H9 (cell line): ENCODE measurements at regions not wholly inside any gene's neighbourhood (a gene's known extent, or its start where the extent isn't known, plus 50 kb on each side); places are given as distances from the start of the nearest gene placed in this dataset.

Experiments
- DNase-seq: peaks from one replicate; pipeline ENCODE4 v3.0.0-alpha.2; 2017
- H2AFZ ChIP-seq: one replicate; pipeline ENCODE4 v1.6.1; 2013; ENCODE audit warnings: mild to moderate bottlenecking, low read length, control low read depth, moderate library complexity
- H2AK5ac ChIP-seq: 2 replicates; pipeline ENCODE4 v1.6.1; 2013; ENCODE audit warnings: low read length, control low read depth, mixed read lengths; ENCODE audit not compliant: insufficient read length
- H2BK120ac ChIP-seq: one replicate; pipeline ENCODE4 v1.6.1; 2013; ENCODE audit warnings: low read depth, mild to moderate bottlenecking, low read length, control low read depth, inconsistent platforms; ENCODE audit not compliant: poor library complexity, severe bottlenecking
- H2BK12ac ChIP-seq: 2 replicates; pipeline ENCODE4 v1.6.1; 2013; ENCODE audit warnings: low read length, control low read depth, mixed read lengths, low read depth; ENCODE audit not compliant: insufficient read length
- H2BK15ac ChIP-seq: 2 replicates; pipeline ENCODE4 v1.6.1; 2013; ENCODE audit warnings: low read depth, low read length, control low read depth
- H2BK20ac ChIP-seq: one replicate; pipeline ENCODE4 v1.6.1; 2013; ENCODE audit warnings: low read depth, mild to moderate bottlenecking, low read length, control low read depth, inconsistent platforms; ENCODE audit not compliant: poor library complexity, severe bottlenecking
- H2BK5ac ChIP-seq: 2 replicates; pipeline ENCODE4 v1.6.1; 2013; ENCODE audit warnings: low read length, control low read depth, mixed read lengths; ENCODE audit not compliant: insufficient read length
- H3K14ac ChIP-seq: 2 replicates; pipeline ENCODE4 v1.6.1; 2013; ENCODE audit warnings: low read length, control low read depth; ENCODE audit not compliant: insufficient read depth
- H3K18ac ChIP-seq: 2 replicates; pipeline ENCODE4 v1.6.1; 2013; ENCODE audit warnings: low read depth, mild to moderate bottlenecking, mixed read lengths, low read length, control low read depth; ENCODE audit not compliant: insufficient read length
- H3K23ac ChIP-seq: 2 replicates; pipeline ENCODE4 v1.6.1; 2013; ENCODE audit warnings: low read length, control low read depth, mixed read lengths, low read depth; ENCODE audit not compliant: insufficient read length
- H3K23me2 ChIP-seq: 2 replicates; pipeline ENCODE4 v1.6.1; 2013; ENCODE audit warnings: low read depth, mild to moderate bottlenecking, mixed read lengths, low read length, control low read depth; ENCODE audit not compliant: insufficient read length, poor library complexity, severe bottlenecking
- H3K27ac ChIP-seq: 2 replicates; pipeline ENCODE4 v1.5.1; 2013; ENCODE audit warnings: low read length, control low read depth, mixed read lengths, low read depth; ENCODE audit not compliant: insufficient read length
- H3K27me3 ChIP-seq: 2 replicates; pipeline ENCODE4 v1.6.1; 2013; ENCODE audit warnings: low read length, control low read depth, inconsistent platforms; ENCODE audit not compliant: insufficient read depth
- H3K4ac ChIP-seq: 2 replicates; pipeline ENCODE4 v1.6.1; 2013; ENCODE audit warnings: low read depth, mild to moderate bottlenecking, control low read depth, inconsistent platforms, low read length, moderate library complexity
- H3K4me1 ChIP-seq: 2 replicates; pipeline ENCODE4 v1.6.1; 2013; ENCODE audit warnings: low read length, control low read depth, inconsistent platforms; ENCODE audit not compliant: insufficient read depth
- H3K4me2 ChIP-seq: 2 replicates; pipeline ENCODE4 v1.6.1; 2013; ENCODE audit warnings: low read length, control low read depth, mixed read lengths; ENCODE audit not compliant: insufficient read length, insufficient read depth
- H3K56ac ChIP-seq: 2 replicates; pipeline ENCODE4 v1.6.1; 2013; ENCODE audit warnings: low read depth, mild to moderate bottlenecking, mixed read lengths, low read length, control low read depth; ENCODE audit not compliant: insufficient read length
- H3K79me1 ChIP-seq: 2 replicates; pipeline ENCODE4 v1.6.1; 2013; ENCODE audit warnings: low read depth, mild to moderate bottlenecking, moderate library complexity, low read length, control low read depth, inconsistent platforms; ENCODE audit not compliant: insufficient read depth, poor library complexity, severe bottlenecking
- H3K79me2 ChIP-seq: 2 replicates; pipeline ENCODE4 v1.6.1; 2013; ENCODE audit warnings: low read length, control low read depth, inconsistent platforms; ENCODE audit not compliant: insufficient read depth
- H3K9ac ChIP-seq: 2 replicates; pipeline ENCODE4 v1.6.1; 2013; ENCODE audit warnings: low read length, control low read depth, mixed read lengths; ENCODE audit not compliant: insufficient read length; ENCODE audit errors: extremely low read depth
- H3K9me3 ChIP-seq: one replicate; pipeline ENCODE4 v1.6.1; 2013; ENCODE audit warnings: low read depth, low read length, inconsistent platforms; ENCODE audit not compliant: control insufficient read depth
- H3T11ph ChIP-seq: one replicate; pipeline ENCODE4 v1.6.1; 2013; ENCODE audit warnings: mild to moderate bottlenecking, low read length, control low read depth, inconsistent platforms
- H4K20me1 ChIP-seq: one replicate; pipeline ENCODE4 v1.6.1; 2013; ENCODE audit not compliant: control insufficient read depth, insufficient read length, insufficient read depth
- H4K5ac ChIP-seq: 2 replicates; pipeline ENCODE4 v1.6.1; 2013; ENCODE audit warnings: low read depth, mild to moderate bottlenecking, mixed read lengths, low read length, control low read depth; ENCODE audit not compliant: insufficient read length
- H4K8ac ChIP-seq: replicated peaks from 2 replicates; pipeline ENCODE4 v1.6.1; 2013; ENCODE audit warnings: low read length, control low read depth, mixed read lengths, low read depth; ENCODE audit not compliant: insufficient read length
- H4K91ac ChIP-seq: 2 replicates; pipeline ENCODE4 v1.6.1; 2013; ENCODE audit warnings: low read depth, mild to moderate bottlenecking, moderate library complexity, mixed read lengths, low read length, control low read depth; ENCODE audit not compliant: insufficient read length
- H3K27ac Mint-ChIP-seq, 3 experiments: 2 replicates in 2 of 3; 3 replicates in 1 of 3; pipeline ENCODE4 v1.8.0; 2020 to 2021; ENCODE audit warnings: mixed read lengths in 3 of 3, mild to moderate bottlenecking in 1 of 3, moderate library complexity in 1 of 3
- H3K27me3 Mint-ChIP-seq: 2 replicates; pipeline ENCODE4 v1.8.0; 2021; ENCODE audit warnings: low read depth, mild to moderate bottlenecking, moderate library complexity, mixed read lengths
- H3K36me3 Mint-ChIP-seq, 3 experiments: 2 replicates in 2 of 3; 3 replicates in 1 of 3; pipeline ENCODE4 v1.8.0; 2020 to 2021; ENCODE audit warnings: low read depth in 3 of 3, mixed read lengths in 3 of 3; ENCODE audit not compliant: insufficient read depth in 1 of 3
- H3K4me1 Mint-ChIP-seq, 2 experiments: 2 replicates each; pipeline ENCODE4 v1.8.0; 2020; ENCODE audit warnings: mixed read lengths in 2 of 2
- H3K4me3 Mint-ChIP-seq, 2 experiments: 2 replicates in 1 of 2; 3 replicates in 1 of 2; pipeline ENCODE4 v1.8.0; 2020 to 2021; ENCODE audit warnings: mild to moderate bottlenecking in 2 of 2, mixed read lengths in 2 of 2, moderate library complexity in 1 of 2
- H3K9me3 Mint-ChIP-seq, 2 experiments: 2 replicates in 1 of 2; 3 replicates in 1 of 2; pipeline ENCODE4 v1.8.0; 2020; ENCODE audit warnings: mild to moderate bottlenecking in 2 of 2, mixed read lengths in 2 of 2, moderate library complexity in 1 of 2
- WGBS: extraction: QIAGEN DNeasy Blood & Tissue Kit; methylation state at CpG from one replicate; pipeline ENCODE4 v1.1.7; 2013; ENCODE audit warnings: missing lambda C conversion rate, low lambda C conversion rate, mixed read lengths; ENCODE audit not compliant: insufficient read length; ENCODE audit errors: extremely low coverage; 5-methylcytosine and 5-hydroxymethylcytosine counted together
- TF ChIP-seq, protein P1 (sequence below): fragments of 200-600 bp; sonication (generic); conservative IDR thresholded peaks from 3 replicates; pipeline ENCODE4 v1.8.0; 2021; ENCODE audit warnings: antibody characterized with exemption, mild to moderate bottlenecking

DNA sequence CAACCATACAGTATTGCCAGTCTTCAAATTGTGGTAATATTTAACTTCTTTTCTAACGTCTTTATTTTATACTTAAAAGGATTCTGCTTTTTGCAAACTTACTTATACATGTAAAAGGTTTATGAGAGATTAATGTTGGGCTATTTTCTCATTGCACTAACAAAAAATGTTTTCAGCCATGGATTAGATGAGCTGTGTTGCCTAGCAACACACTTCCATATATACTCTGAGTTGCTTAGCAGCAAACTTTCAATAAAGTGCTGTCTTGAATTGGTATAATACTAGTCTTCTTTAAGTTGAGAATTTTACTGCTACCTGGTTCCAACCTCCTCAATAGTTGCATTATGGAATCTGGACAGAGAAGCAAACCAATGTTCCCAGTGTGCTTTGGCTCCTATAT, 777.4 kb upstream of the PCDH9 start:
- no peak overlapping the region for H3K27ac Mint-ChIP-seq
- TF ChIP-seq, protein P1, sequence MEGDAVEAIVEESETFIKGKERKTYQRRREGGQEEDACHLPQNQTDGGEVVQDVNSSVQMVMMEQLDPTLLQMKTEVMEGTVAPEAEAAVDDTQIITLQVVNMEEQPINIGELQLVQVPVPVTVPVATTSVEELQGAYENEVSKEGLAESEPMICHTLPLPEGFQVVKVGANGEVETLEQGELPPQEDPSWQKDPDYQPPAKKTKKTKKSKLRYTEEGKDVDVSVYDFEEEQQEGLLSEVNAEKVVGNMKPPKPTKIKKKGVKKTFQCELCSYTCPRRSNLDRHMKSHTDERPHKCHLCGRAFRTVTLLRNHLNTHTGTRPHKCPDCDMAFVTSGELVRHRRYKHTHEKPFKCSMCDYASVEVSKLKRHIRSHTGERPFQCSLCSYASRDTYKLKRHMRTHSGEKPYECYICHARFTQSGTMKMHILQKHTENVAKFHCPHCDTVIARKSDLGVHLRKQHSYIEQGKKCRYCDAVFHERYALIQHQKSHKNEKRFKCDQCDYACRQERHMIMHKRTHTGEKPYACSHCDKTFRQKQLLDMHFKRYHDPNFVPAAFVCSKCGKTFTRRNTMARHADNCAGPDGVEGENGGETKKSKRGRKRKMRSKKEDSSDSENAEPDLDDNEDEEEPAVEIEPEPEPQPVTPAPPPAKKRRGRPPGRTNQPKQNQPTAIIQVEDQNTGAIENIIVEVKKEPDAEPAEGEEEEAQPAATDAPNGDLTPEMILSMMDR, result no peak
- Histone ChIP-seq H4K91ac (no peak overlapping the region), H3K18ac (no peak overlapping the region), H3K4me1 (no peaks in the 10 kb centered on the region), H3K23me2 (no peaks in the 10 kb centered on the region), H2AFZ (no peak overlapping the region), H4K20me1 (no peaks in the 10 kb centered on the region), H2BK20ac (no peak overlapping the region), H2BK5ac (no peak overlapping the region), H3K9ac (no peak overlapping the region), H3K56ac (no peak overlapping the region), H3K9me3 (no peaks in the 10 kb centered on the region), H2BK15ac (no peak overlapping the region), H3K27ac (no peak overlapping the region), H3K14ac (no peak overlapping the region), H2AK5ac (no peak overlapping the region), H2BK120ac (no peak overlapping the region), H4K8ac (no peak overlapping the region), H3K4ac (no peak overlapping the region), H3K27me3 (no peaks in the 10 kb centered on the region), H3T11ph (no peak overlapping the region), H3K4me2 (no peak overlapping the region), H3K79me2 (no peaks in the 10 kb centered on the region), H3K23ac (no peak overlapping the region), H2BK12ac (no peak overlapping the region), H3K79me1 (no peaks in the 10 kb centered on the region), H4K5ac (no peak overlapping the region)
- no peak overlapping the region for H3K4me3 Mint-ChIP-seq
- no peak for DNase-seq
- H3K27me3 Mint-ChIP-seq, result no peaks in the 10 kb centered on the region
- peaks cover 5 to 10% of the 10 kb centered on the region in 2 experiments for H3K4me1 Mint-ChIP-seq
- no CpG with 5 or more reads among the region's 1 CpG for WGBS
- peaks cover 0 to 4% (median 0%) of the 10 kb centered on the region in 3 experiments; a peak in 2 of 7 replicates for H3K36me3 Mint-ChIP-seq
- H3K9me3 Mint-ChIP-seq, result peaks cover 0 to 4% of the 10 kb centered on the region in 2 experiments; a peak in 1 of 5 replicates
